ENCODE measurements at regions not wholly inside any gene's neighbourhood (a gene's known extent, or its start where the extent isn't known, plus 50 kb on each side); places are given as distances from the start of the nearest gene placed in this dataset.

DNA sequence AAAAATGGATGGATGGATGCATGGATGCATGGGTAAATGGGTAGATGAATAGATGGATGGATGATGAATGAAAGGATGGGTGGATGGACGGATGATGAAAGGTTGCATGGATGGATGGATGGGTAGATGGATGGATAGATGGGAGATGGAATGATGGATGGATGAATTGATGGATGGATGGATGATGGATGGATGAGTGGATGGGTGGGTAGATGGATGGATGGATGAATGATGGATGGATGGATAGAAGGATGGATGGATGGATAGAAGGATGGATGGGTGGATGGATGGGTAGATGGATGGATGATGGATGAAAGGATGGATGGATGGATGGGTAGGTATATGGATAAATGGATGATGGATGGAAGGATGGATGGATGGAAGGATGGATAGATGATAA is 115.1 kb upstream of the LSM14A start:
- WGBS, 2 donors = 81 to 91% methylated on average over 1 of the region's 1 CpG
- H3K27ac ChIP-seq = no peak overlapping the region
- ATAC-seq (no peak), DNase-seq (no peak)
- no peaks in the 10 kb centered on the region for H3K9me3 ChIP-seq
- no peaks in the 10 kb centered on the region for H3K27me3 ChIP-seq
- intact Hi-C loops (cut with DNase I) = no loop called here
- no peaks in the 10 kb centered on the region for H3K4me1 ChIP-seq
- no peak overlapping the region for H3K4me3 ChIP-seq
- H3K36me3 ChIP-seq (replicated peaks in 1 of 2; ENCODE audit: insufficient read depth in 1 of 2, low read depth in 2 of 2) = no peaks in the 10 kb centered on the region
- TF ChIP-seq, protein P1, sequence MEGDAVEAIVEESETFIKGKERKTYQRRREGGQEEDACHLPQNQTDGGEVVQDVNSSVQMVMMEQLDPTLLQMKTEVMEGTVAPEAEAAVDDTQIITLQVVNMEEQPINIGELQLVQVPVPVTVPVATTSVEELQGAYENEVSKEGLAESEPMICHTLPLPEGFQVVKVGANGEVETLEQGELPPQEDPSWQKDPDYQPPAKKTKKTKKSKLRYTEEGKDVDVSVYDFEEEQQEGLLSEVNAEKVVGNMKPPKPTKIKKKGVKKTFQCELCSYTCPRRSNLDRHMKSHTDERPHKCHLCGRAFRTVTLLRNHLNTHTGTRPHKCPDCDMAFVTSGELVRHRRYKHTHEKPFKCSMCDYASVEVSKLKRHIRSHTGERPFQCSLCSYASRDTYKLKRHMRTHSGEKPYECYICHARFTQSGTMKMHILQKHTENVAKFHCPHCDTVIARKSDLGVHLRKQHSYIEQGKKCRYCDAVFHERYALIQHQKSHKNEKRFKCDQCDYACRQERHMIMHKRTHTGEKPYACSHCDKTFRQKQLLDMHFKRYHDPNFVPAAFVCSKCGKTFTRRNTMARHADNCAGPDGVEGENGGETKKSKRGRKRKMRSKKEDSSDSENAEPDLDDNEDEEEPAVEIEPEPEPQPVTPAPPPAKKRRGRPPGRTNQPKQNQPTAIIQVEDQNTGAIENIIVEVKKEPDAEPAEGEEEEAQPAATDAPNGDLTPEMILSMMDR (IDR thresholded peaks at IDR 0.05) = no peak
- TF ChIP-seq POLR2A (IDR thresholded peaks at IDR 0.05) = no peak

DNA sequence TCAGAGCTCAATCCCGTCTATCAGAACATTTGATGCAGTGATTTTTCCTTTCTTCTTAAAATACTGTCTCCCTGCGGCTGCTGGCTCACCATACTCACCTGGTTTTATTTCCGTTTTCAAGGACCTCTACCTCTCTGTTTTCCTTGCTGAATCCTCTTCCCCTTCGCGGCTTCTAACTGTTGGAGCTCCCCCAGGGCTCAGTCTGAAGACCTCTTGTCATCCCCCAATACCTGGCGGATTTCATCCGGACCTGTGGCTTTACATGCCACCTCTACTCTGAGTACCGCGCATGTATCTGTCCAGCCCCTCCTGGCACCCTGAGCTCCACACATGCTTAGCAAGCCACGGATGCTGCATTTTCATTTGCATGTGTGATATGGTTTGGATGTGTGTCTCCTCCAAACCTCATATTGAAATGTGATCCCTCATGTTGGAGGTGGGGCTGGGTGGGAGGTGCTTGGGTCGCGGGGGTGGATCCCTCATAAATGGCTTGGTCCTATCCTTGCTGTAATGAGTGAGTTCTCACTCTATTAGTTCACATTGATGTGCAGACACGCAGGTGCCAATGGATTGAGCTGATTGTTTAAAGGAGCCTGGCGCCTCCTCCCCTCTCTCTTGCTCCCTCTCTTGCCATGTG is 106.2 kb upstream of the LSM14A start:
- H3K36me3 ChIP-seq (replicated peaks in 1 of 2; ENCODE audit: insufficient read depth in 1 of 2, low read depth in 2 of 2) = no peaks in the 10 kb centered on the region
- intact Hi-C loops (cut with DNase I) = no loop called here
- no peak overlapping the region for H3K27ac ChIP-seq
- peaks cover 3% of the 10 kb centered on the region for H3K4me1 ChIP-seq
- no peak for TF ChIP-seq POLR2A (IDR thresholded peaks at IDR 0.05)
- TF ChIP-seq, protein P1 (IDR thresholded peaks at IDR 0.05) = no peak
- H3K4me3 ChIP-seq = no peak overlapping the region
- no peaks in the 10 kb centered on the region for H3K9me3 ChIP-seq
- ATAC-seq = no peak
- 20 to 31% methylated on average over 14 of the region's 14 CpGs for WGBS, 2 donors
- H3K27me3 ChIP-seq = peaks cover 0 to 8% of the 10 kb centered on the region in 2 donors
- no peak for DNase-seq

DNA sequence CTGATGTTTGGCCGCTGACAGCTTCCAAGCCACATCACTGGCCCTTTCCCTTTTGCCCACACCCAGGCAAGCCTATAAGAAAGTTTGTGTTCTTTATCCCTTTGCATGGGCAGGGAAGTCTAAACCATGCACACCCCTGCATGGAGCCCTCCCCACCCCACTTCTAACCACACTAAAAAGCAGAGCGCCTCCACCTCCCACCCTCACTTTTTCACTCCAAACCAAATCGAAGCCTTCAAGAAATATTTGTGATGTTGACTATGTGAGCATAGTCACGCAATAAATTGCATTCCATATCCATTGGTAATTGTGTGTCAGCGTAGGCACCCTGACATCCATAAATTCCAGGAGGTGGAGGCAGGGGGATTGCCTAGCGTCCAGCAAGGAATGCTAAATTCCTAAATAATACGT is 104.4 kb upstream of the LSM14A start:
- TF ChIP-seq, protein P1 (IDR thresholded peaks at IDR 0.05) = no peak
- no peak for TF ChIP-seq POLR2A (IDR thresholded peaks at IDR 0.05)
- intact Hi-C loops (cut with DNase I) = no loop called here
- WGBS, 2 donors = 37% methylated on average over 7 of the region's 7 CpGs
- no peaks in the 10 kb centered on the region for H3K36me3 ChIP-seq (replicated peaks in 1 of 2; ENCODE audit: insufficient read depth in 1 of 2, low read depth in 2 of 2)
- H3K4me1 ChIP-seq = peaks cover 3% of the 10 kb centered on the region
- H3K4me3 ChIP-seq = no peak overlapping the region
- no peaks in the 10 kb centered on the region for H3K9me3 ChIP-seq
- H3K27ac ChIP-seq = peak overlapping the region in 1 of 4 donors; percentile 9
- ATAC-seq = peak; percentile 67
- peak in 1 of 4 donors; percentile 21 for DNase-seq
- peaks cover 0 to 8% of the 10 kb centered on the region in 2 donors for H3K27me3 ChIP-seq

GRCh38 chr19:34075661-34076091 is 96.6 kb upstream of the LSM14A start:
- H3K36me3 ChIP-seq (replicated peaks in 1 of 2; ENCODE audit: insufficient read depth in 1 of 2, low read depth in 2 of 2) = no peaks in the 10 kb centered on the region
- H3K4me1 ChIP-seq = no peaks in the 10 kb centered on the region
- DNase-seq (no peak), ATAC-seq (no peak)
- no peak overlapping the region for H3K4me3 ChIP-seq
- WGBS, 2 donors = 29 to 45% methylated on average over 3 of the region's 3 CpGs
- TF ChIP-seq, protein P1 (IDR thresholded peaks at IDR 0.05) = no peak
- no peak for TF ChIP-seq POLR2A (IDR thresholded peaks at IDR 0.05)
- no peaks in the 10 kb centered on the region for H3K27me3 ChIP-seq
- H3K9me3 ChIP-seq = no peaks in the 10 kb centered on the region
- H3K27ac ChIP-seq = no peak overlapping the region
- intact Hi-C loops (cut with DNase I) = no loop called here
